Mammary epithelial cell (primary cell): ENCODE measurements at regions not wholly inside any gene's neighbourhood (a gene's known extent, or its start where the extent isn't known, plus 50 kb on each side); places are given as distances from the start of the nearest gene placed in this dataset.

Experiments
- EZH2 ChIP-seq: IDR thresholded peaks from 2 replicates; pipeline ENCODE4 v1.6.1; 2012; ENCODE audit warnings: low read length, inconsistent platforms, borderline replicate concordance
- TF ChIP-seq, protein P1 (sequence below), 2 donors: IDR thresholded peaks in 1 of 2; conservative IDR thresholded peaks in 1 of 2; 2 replicates each; pipeline ENCODE4 v1.5.1; 2011 to 2012; ENCODE audit warnings: inconsistent platforms in 2 of 2, low read length in 2 of 2, mild to moderate bottlenecking in 2 of 2, control low read depth in 1 of 2, low read depth in 1 of 2; ENCODE audit not compliant: insufficient read depth in 1 of 2; ENCODE audit errors: extremely low read depth in 1 of 2

DNA sequence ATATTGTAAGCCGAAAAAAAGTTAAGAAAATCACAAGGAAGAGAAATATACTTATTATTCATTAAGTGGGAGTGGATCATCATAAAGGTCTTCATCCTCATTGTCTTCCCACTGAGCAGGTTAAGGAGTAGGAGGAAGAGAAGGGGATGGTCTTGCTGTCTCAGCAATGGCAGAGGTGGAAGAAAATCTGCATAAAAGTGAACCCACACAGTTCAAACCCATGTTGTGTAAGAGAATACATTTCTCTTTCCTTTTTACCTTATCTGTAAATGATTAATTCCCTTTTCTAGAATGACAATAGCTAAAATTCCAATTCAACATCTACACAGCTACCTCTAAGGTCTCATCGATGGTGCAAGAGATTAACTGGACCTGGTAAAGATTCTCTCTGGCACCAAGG, 904.6 kb downstream of the EPHA3 start:
- TF ChIP-seq, protein P1, sequence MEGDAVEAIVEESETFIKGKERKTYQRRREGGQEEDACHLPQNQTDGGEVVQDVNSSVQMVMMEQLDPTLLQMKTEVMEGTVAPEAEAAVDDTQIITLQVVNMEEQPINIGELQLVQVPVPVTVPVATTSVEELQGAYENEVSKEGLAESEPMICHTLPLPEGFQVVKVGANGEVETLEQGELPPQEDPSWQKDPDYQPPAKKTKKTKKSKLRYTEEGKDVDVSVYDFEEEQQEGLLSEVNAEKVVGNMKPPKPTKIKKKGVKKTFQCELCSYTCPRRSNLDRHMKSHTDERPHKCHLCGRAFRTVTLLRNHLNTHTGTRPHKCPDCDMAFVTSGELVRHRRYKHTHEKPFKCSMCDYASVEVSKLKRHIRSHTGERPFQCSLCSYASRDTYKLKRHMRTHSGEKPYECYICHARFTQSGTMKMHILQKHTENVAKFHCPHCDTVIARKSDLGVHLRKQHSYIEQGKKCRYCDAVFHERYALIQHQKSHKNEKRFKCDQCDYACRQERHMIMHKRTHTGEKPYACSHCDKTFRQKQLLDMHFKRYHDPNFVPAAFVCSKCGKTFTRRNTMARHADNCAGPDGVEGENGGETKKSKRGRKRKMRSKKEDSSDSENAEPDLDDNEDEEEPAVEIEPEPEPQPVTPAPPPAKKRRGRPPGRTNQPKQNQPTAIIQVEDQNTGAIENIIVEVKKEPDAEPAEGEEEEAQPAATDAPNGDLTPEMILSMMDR (conservative IDR thresholded peaks at IDR 0.05 in 1 of 2, IDR thresholded peaks at IDR 0.05 in 1 of 2; ENCODE audit: extremely low read depth in 1 of 2, insufficient read depth in 1 of 2, low read depth in 1 of 2, low read length in 2 of 2) = no peak
- TF ChIP-seq EZH2 = no peak
